B cell (primary cell): ENCODE measurements at regions not wholly inside any gene's neighbourhood (a gene's known extent, or its start where the extent isn't known, plus 50 kb on each side); places are given as distances from the start of the nearest gene placed in this dataset.

ENCODE experiments used
- ATAC-seq: fragments of 200-7000 bp; cut with Tn5 transposase; one replicate; pipeline ENCODE4 v1.10.0; 2021; ENCODE audit warnings: low read depth, mild to moderate bottlenecking, moderate number of reproducible peaks, moderate library complexity
- CTCF ChIA-PET: fragments of 350-600 bp; sonication (Branson Sonifier 250); formaldehyde crosslinking; loops from one replicate; lab custom pipeline; 2021; ENCODE audit warnings: antibody characterized with exemption, inconsistent platforms; lab: Charles Lee
- POLR2A ChIA-PET: fragments of 350-600 bp; sonication (Branson Sonifier 250); formaldehyde crosslinking; loops from one replicate; lab custom pipeline; 2021; ENCODE audit warnings: antibody characterized with exemption; lab: Charles Lee
- DNase-seq: peaks from one replicate; pipeline ENCODE4 v3.0.0; 2013
- H2AFZ ChIP-seq: 2 replicates; pipeline ENCODE4 v1.6.1; 2012; ENCODE audit warnings: mild to moderate bottlenecking, low read depth, low read length; ENCODE audit not compliant: insufficient read depth, poor library complexity, severe bottlenecking
- H3K27ac ChIP-seq, 2 donors: 1 replicate in 1 of 2; 2 replicates in 1 of 2; pipeline ENCODE4 v1.5.1; 2012 to 2013; ENCODE audit warnings: low read length in 2 of 2, mild to moderate bottlenecking in 2 of 2, moderate library complexity in 1 of 2
- H3K27me3 ChIP-seq, 4 experiments: fragments of 200-600 bp in 1 of 4; sonication (generic) in 1 of 4; replicated peaks in 1 of 4; 1 replicate in 2 of 4; 2 replicates in 2 of 4; pipeline versions ENCODE4 v1.6.1 to v1.7.0; 2013 to 2016; ENCODE audit warnings: low read length in 3 of 4, mild to moderate bottlenecking in 2 of 4, mixed read lengths in 1 of 4, moderate library complexity in 1 of 4; ENCODE audit not compliant: insufficient read depth in 4 of 4, control insufficient read depth in 3 of 4; ENCODE audit errors: control extremely low read depth in 1 of 4
- H3K36me3 ChIP-seq, 2 experiments: replicated peaks in 1 of 2; 1 replicate in 1 of 2; 2 replicates in 1 of 2; pipeline versions ENCODE4 v1.6.1 to v1.7.1; 2013; ENCODE audit warnings: low read length in 1 of 2; ENCODE audit not compliant: insufficient read depth in 2 of 2, control insufficient read depth in 1 of 2; ENCODE audit errors: control extremely low read depth in 1 of 2, extremely low read depth in 1 of 2
- H3K4me1 ChIP-seq, 2 donors: fragments of 200-600 bp in 1 of 2; sonication (generic) in 1 of 2; 1 replicate in 1 of 2; 2 replicates in 1 of 2; pipeline versions ENCODE4 v1.5.1 to v1.6.1; 2013 to 2017; ENCODE audit warnings: low read length in 2 of 2; ENCODE audit not compliant: control insufficient read depth in 2 of 2, insufficient read depth in 2 of 2
- H3K4me2 ChIP-seq: replicated peaks from 2 replicates; pipeline ENCODE3; 2012; ENCODE audit warnings: mild to moderate bottlenecking, low read depth, low read length; ENCODE audit not compliant: poor library complexity, severe bottlenecking
- H3K4me3 ChIP-seq, 5 experiments: fragments of 200-600 bp in 1 of 5; sonication (generic) in 1 of 5; 1 replicate in 3 of 5; 2 replicates in 2 of 5; pipeline versions ENCODE4 v1.5.1 to v1.7.0; 2011 to 2016; ENCODE audit warnings: low read length in 4 of 5, mild to moderate bottlenecking in 4 of 5, low read depth in 2 of 5, control low read depth in 1 of 5, moderate library complexity in 1 of 5; ENCODE audit not compliant: insufficient read depth in 1 of 5; ENCODE audit errors: control extremely low read depth in 1 of 5, extremely low read depth in 1 of 5
- H3K79me2 ChIP-seq: fragments of 200-600 bp; sonication (generic); one replicate; pipeline ENCODE4 v1.6.0; 2016; ENCODE audit warnings: low read length; ENCODE audit not compliant: control insufficient read depth, insufficient read depth
- H3K9ac ChIP-seq: fragments of 200-600 bp; sonication (generic); 2 replicates; pipeline ENCODE4 v1.6.1; 2017; ENCODE audit warnings: mild to moderate bottlenecking, low read length, moderate library complexity
- H3K9me3 ChIP-seq, 3 donors: one replicate each; pipeline versions ENCODE4 v1.6.1 to v1.7.1; 2013; ENCODE audit warnings: low read length in 2 of 3; ENCODE audit not compliant: control insufficient read depth in 2 of 3, insufficient read depth in 1 of 3; ENCODE audit errors: control extremely low read depth in 1 of 3
- H4K20me1 ChIP-seq: 2 replicates; pipeline ENCODE4 v1.6.0; 2012; ENCODE audit warnings: mild to moderate bottlenecking, low read length; ENCODE audit not compliant: insufficient read depth, control insufficient read depth, poor library complexity, severe bottlenecking
- H3K27ac Mint-ChIP-seq: one replicate; pipeline ENCODE4 v1.8.0; 2021; ENCODE audit warnings: mixed read lengths
- H3K27me3 Mint-ChIP-seq: one replicate; pipeline ENCODE4 v1.8.0; 2021; ENCODE audit warnings: mixed read lengths
- H3K4me1 Mint-ChIP-seq: one replicate; pipeline ENCODE4 v1.8.0; 2021; ENCODE audit warnings: mixed read lengths
- H3K4me3 Mint-ChIP-seq: one replicate; pipeline ENCODE4 v1.8.0; 2021; ENCODE audit warnings: mixed read lengths
- H3K9me3 Mint-ChIP-seq: one replicate; pipeline ENCODE4 v1.8.0; 2022; ENCODE audit warnings: mixed read lengths; ENCODE audit not compliant: insufficient read depth
- EZH2 ChIP-seq: IDR thresholded peaks from 2 replicates; pipeline ENCODE4 v1.6.1; 2012; ENCODE audit warnings: borderline replicate concordance, low read depth, mild to moderate bottlenecking, moderate library complexity, low read length; ENCODE audit not compliant: insufficient read depth, poor library complexity, severe bottlenecking
- WGBS: methylation state at CpG from one replicate; pipeline ENCODE4 v1.1.5; 2013; ENCODE audit warnings: missing lambda C conversion rate; ENCODE audit not compliant: insufficient coverage; 5-methylcytosine and 5-hydroxymethylcytosine counted together
- intact Hi-C: fragments of 100-400 bp; cut with micrococcal nuclease; formaldehyde crosslinking; loops from one replicate; pipeline ENCODE4 v1.10.0; 2022
- TF ChIP-seq, protein P1 (sequence below): fragments of 200-600 bp; IDR thresholded peaks from one replicate; pipeline ENCODE4 v1.8.0; 2022; ENCODE audit warnings: antibody characterized with exemption, mild to moderate bottlenecking

- TF ChIP-seq EZH2 = no peak
- TF ChIP-seq, protein P1, sequence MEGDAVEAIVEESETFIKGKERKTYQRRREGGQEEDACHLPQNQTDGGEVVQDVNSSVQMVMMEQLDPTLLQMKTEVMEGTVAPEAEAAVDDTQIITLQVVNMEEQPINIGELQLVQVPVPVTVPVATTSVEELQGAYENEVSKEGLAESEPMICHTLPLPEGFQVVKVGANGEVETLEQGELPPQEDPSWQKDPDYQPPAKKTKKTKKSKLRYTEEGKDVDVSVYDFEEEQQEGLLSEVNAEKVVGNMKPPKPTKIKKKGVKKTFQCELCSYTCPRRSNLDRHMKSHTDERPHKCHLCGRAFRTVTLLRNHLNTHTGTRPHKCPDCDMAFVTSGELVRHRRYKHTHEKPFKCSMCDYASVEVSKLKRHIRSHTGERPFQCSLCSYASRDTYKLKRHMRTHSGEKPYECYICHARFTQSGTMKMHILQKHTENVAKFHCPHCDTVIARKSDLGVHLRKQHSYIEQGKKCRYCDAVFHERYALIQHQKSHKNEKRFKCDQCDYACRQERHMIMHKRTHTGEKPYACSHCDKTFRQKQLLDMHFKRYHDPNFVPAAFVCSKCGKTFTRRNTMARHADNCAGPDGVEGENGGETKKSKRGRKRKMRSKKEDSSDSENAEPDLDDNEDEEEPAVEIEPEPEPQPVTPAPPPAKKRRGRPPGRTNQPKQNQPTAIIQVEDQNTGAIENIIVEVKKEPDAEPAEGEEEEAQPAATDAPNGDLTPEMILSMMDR = no peak
- no CpG with 5 or more reads among the region's 2 CpGs for WGBS
- intact Hi-C loops = no loop called here
Observed at GRCh38 chr21:19343711-19344110, 940.1 kb upstream of the TMPRSS15 start.

GRCh38 chr21:19350286-19350685 lies 946.7 kb upstream of the TMPRSS15 start:
- no peaks in the 10 kb centered on the region for H3K9me3 ChIP-seq
- ChIA-PET CTCF (no interaction called here), POLR2A (no interaction called here)
- no peak overlapping the region for H3K4me3 Mint-ChIP-seq
- H2AFZ ChIP-seq = no peak overlapping the region
- DNase-seq (no peak), ATAC-seq (no peak)
- no peaks in the 10 kb centered on the region for H4K20me1 ChIP-seq
- H3K27me3 ChIP-seq = no peaks in the 10 kb centered on the region
- TF ChIP-seq, protein P1 = no peak
- no peak for TF ChIP-seq EZH2
- no peak overlapping the region for H3K4me2 ChIP-seq
- H3K9ac ChIP-seq = no peak overlapping the region
- no peaks in the 10 kb centered on the region for H3K36me3 ChIP-seq
- no peaks in the 10 kb centered on the region for H3K4me1 ChIP-seq
- H3K27ac ChIP-seq = no peak overlapping the region
- no peaks in the 10 kb centered on the region for H3K9me3 Mint-ChIP-seq
- no peak overlapping the region for H3K4me3 ChIP-seq
- no peak overlapping the region for H3K27ac Mint-ChIP-seq
- intact Hi-C loops = no loop called here
- no peaks in the 10 kb centered on the region for H3K27me3 Mint-ChIP-seq
- H3K4me1 Mint-ChIP-seq = no peaks in the 10 kb centered on the region
- H3K79me2 ChIP-seq = no peaks in the 10 kb centered on the region

More at GRCh38 chr21:19343711-19344110, 940.1 kb upstream of the TMPRSS15 start:
- Histone ChIP-seq H3K4me3 (no peak overlapping the region), H3K4me1 (no peaks in the 10 kb centered on the region), H3K9ac (no peak overlapping the region), H4K20me1 (no peaks in the 10 kb centered on the region), H3K9me3 (no peaks in the 10 kb centered on the region), H3K27ac (no peak overlapping the region), H3K27me3 (no peaks in the 10 kb centered on the region), H3K36me3 (no peaks in the 10 kb centered on the region), H3K4me2 (no peak overlapping the region), H2AFZ (no peak overlapping the region), H3K79me2 (no peaks in the 10 kb centered on the region)
- H3K4me3 Mint-ChIP-seq = no peak overlapping the region
- ATAC-seq = no peak
- no peaks in the 10 kb centered on the region for H3K27me3 Mint-ChIP-seq
- no peaks in the 10 kb centered on the region for H3K9me3 Mint-ChIP-seq
- ChIA-PET POLR2A (no interaction called here), CTCF (no interaction called here)
- H3K4me1 Mint-ChIP-seq = no peaks in the 10 kb centered on the region
- H3K27ac Mint-ChIP-seq = no peak overlapping the region
- DNase-seq = no peak
